B cell (primary cell): ENCODE measurements at regions not wholly inside any gene's neighbourhood (a gene's known extent, or its start where the extent isn't known, plus 50 kb on each side); places are given as distances from the start of the nearest gene placed in this dataset.

ENCODE experiments used
- ATAC-seq: fragments of 200-7000 bp; cut with Tn5 transposase; one replicate; pipeline ENCODE4 v1.10.0; 2021; ENCODE audit warnings: low read depth, mild to moderate bottlenecking, moderate number of reproducible peaks, moderate library complexity
- CTCF ChIA-PET: fragments of 350-600 bp; sonication (Branson Sonifier 250); formaldehyde crosslinking; loops from one replicate; lab custom pipeline; 2021; ENCODE audit warnings: antibody characterized with exemption, inconsistent platforms; lab: Charles Lee
- POLR2A ChIA-PET: fragments of 350-600 bp; sonication (Branson Sonifier 250); formaldehyde crosslinking; loops from one replicate; lab custom pipeline; 2021; ENCODE audit warnings: antibody characterized with exemption; lab: Charles Lee
- DNase-seq: peaks from one replicate; pipeline ENCODE4 v3.0.0; 2013
- H2AFZ ChIP-seq: 2 replicates; pipeline ENCODE4 v1.6.1; 2012; ENCODE audit warnings: mild to moderate bottlenecking, low read depth, low read length; ENCODE audit not compliant: insufficient read depth, poor library complexity, severe bottlenecking
- H3K27ac ChIP-seq, 2 donors: 1 replicate in 1 of 2; 2 replicates in 1 of 2; pipeline ENCODE4 v1.5.1; 2012 to 2013; ENCODE audit warnings: low read length in 2 of 2, mild to moderate bottlenecking in 2 of 2, moderate library complexity in 1 of 2
- H3K27me3 ChIP-seq, 4 experiments: fragments of 200-600 bp in 1 of 4; sonication (generic) in 1 of 4; replicated peaks in 1 of 4; 1 replicate in 2 of 4; 2 replicates in 2 of 4; pipeline versions ENCODE4 v1.6.1 to v1.7.0; 2013 to 2016; ENCODE audit warnings: low read length in 3 of 4, mild to moderate bottlenecking in 2 of 4, mixed read lengths in 1 of 4, moderate library complexity in 1 of 4; ENCODE audit not compliant: insufficient read depth in 4 of 4, control insufficient read depth in 3 of 4; ENCODE audit errors: control extremely low read depth in 1 of 4
- H3K36me3 ChIP-seq, 2 experiments: replicated peaks in 1 of 2; 1 replicate in 1 of 2; 2 replicates in 1 of 2; pipeline versions ENCODE4 v1.6.1 to v1.7.1; 2013; ENCODE audit warnings: low read length in 1 of 2; ENCODE audit not compliant: insufficient read depth in 2 of 2, control insufficient read depth in 1 of 2; ENCODE audit errors: control extremely low read depth in 1 of 2, extremely low read depth in 1 of 2
- H3K4me1 ChIP-seq, 2 donors: fragments of 200-600 bp in 1 of 2; sonication (generic) in 1 of 2; 1 replicate in 1 of 2; 2 replicates in 1 of 2; pipeline versions ENCODE4 v1.5.1 to v1.6.1; 2013 to 2017; ENCODE audit warnings: low read length in 2 of 2; ENCODE audit not compliant: control insufficient read depth in 2 of 2, insufficient read depth in 2 of 2
- H3K4me2 ChIP-seq: replicated peaks from 2 replicates; pipeline ENCODE3; 2012; ENCODE audit warnings: mild to moderate bottlenecking, low read depth, low read length; ENCODE audit not compliant: poor library complexity, severe bottlenecking
- H3K4me3 ChIP-seq, 5 experiments: fragments of 200-600 bp in 1 of 5; sonication (generic) in 1 of 5; 1 replicate in 3 of 5; 2 replicates in 2 of 5; pipeline versions ENCODE4 v1.5.1 to v1.7.0; 2011 to 2016; ENCODE audit warnings: low read length in 4 of 5, mild to moderate bottlenecking in 4 of 5, low read depth in 2 of 5, control low read depth in 1 of 5, moderate library complexity in 1 of 5; ENCODE audit not compliant: insufficient read depth in 1 of 5; ENCODE audit errors: control extremely low read depth in 1 of 5, extremely low read depth in 1 of 5
- H3K79me2 ChIP-seq: fragments of 200-600 bp; sonication (generic); one replicate; pipeline ENCODE4 v1.6.0; 2016; ENCODE audit warnings: low read length; ENCODE audit not compliant: control insufficient read depth, insufficient read depth
- H3K9ac ChIP-seq: fragments of 200-600 bp; sonication (generic); 2 replicates; pipeline ENCODE4 v1.6.1; 2017; ENCODE audit warnings: mild to moderate bottlenecking, low read length, moderate library complexity
- H3K9me3 ChIP-seq, 3 donors: one replicate each; pipeline versions ENCODE4 v1.6.1 to v1.7.1; 2013; ENCODE audit warnings: low read length in 2 of 3; ENCODE audit not compliant: control insufficient read depth in 2 of 3, insufficient read depth in 1 of 3; ENCODE audit errors: control extremely low read depth in 1 of 3
- H4K20me1 ChIP-seq: 2 replicates; pipeline ENCODE4 v1.6.0; 2012; ENCODE audit warnings: mild to moderate bottlenecking, low read length; ENCODE audit not compliant: insufficient read depth, control insufficient read depth, poor library complexity, severe bottlenecking
- H3K27ac Mint-ChIP-seq: one replicate; pipeline ENCODE4 v1.8.0; 2021; ENCODE audit warnings: mixed read lengths
- H3K27me3 Mint-ChIP-seq: one replicate; pipeline ENCODE4 v1.8.0; 2021; ENCODE audit warnings: mixed read lengths
- H3K4me1 Mint-ChIP-seq: one replicate; pipeline ENCODE4 v1.8.0; 2021; ENCODE audit warnings: mixed read lengths
- H3K4me3 Mint-ChIP-seq: one replicate; pipeline ENCODE4 v1.8.0; 2021; ENCODE audit warnings: mixed read lengths
- H3K9me3 Mint-ChIP-seq: one replicate; pipeline ENCODE4 v1.8.0; 2022; ENCODE audit warnings: mixed read lengths; ENCODE audit not compliant: insufficient read depth
- EZH2 ChIP-seq: IDR thresholded peaks from 2 replicates; pipeline ENCODE4 v1.6.1; 2012; ENCODE audit warnings: borderline replicate concordance, low read depth, mild to moderate bottlenecking, moderate library complexity, low read length; ENCODE audit not compliant: insufficient read depth, poor library complexity, severe bottlenecking
- WGBS: methylation state at CpG from one replicate; pipeline ENCODE4 v1.1.5; 2013; ENCODE audit warnings: missing lambda C conversion rate; ENCODE audit not compliant: insufficient coverage; 5-methylcytosine and 5-hydroxymethylcytosine counted together
- intact Hi-C: fragments of 100-400 bp; cut with micrococcal nuclease; formaldehyde crosslinking; loops from one replicate; pipeline ENCODE4 v1.10.0; 2022
- TF ChIP-seq, protein P1 (sequence below): fragments of 200-600 bp; IDR thresholded peaks from one replicate; pipeline ENCODE4 v1.8.0; 2022; ENCODE audit warnings: antibody characterized with exemption, mild to moderate bottlenecking

DNA sequence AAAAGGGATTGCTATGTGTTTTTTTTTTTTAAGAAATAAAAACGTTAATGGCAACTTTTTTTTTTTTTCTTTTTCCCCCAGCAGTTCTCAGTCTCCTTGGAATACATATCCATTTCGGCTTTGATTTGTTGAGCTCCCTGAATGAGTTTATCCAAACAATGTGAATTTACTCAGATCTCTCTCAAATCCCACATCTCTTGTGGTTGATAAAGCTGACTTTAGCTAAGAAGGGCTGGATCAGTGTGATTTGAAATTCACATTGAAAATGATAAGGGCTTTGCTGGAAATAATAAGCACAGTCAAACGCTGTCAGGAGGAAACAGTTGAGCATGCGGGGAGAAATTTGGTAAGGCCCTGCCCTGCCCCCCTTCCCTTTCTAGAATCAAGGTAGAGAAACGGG is 74.1 kb upstream of the IRX3 start:
- Histone ChIP-seq H2AFZ (no peak overlapping the region), H3K36me3 (no peaks in the 10 kb centered on the region), H3K9ac (no peak overlapping the region), H3K27me3 (peaks cover 0 to 14% (median 2%) of the 10 kb centered on the region in 4 experiments), H3K79me2 (no peaks in the 10 kb centered on the region), H3K4me1 (no peaks in the 10 kb centered on the region), H3K4me3 (no peak overlapping the region), H4K20me1 (no peaks in the 10 kb centered on the region), H3K27ac (no peak overlapping the region), H3K9me3 (peaks cover 0 to 20% (median 0%) of the 10 kb centered on the region in 3 donors), H3K4me2 (no peak overlapping the region)
- WGBS: 22% methylated on average over 3 of the region's 5 CpGs
- Mint-ChIP-seq H3K9me3 (no peaks in the 10 kb centered on the region), H3K27me3 (peaks cover 29% of the 10 kb centered on the region), H3K27ac (no peak overlapping the region), H3K4me1 (no peaks in the 10 kb centered on the region), H3K4me3 (no peak overlapping the region)
- no peak for TF ChIP-seq EZH2
- TF ChIP-seq, protein P1, sequence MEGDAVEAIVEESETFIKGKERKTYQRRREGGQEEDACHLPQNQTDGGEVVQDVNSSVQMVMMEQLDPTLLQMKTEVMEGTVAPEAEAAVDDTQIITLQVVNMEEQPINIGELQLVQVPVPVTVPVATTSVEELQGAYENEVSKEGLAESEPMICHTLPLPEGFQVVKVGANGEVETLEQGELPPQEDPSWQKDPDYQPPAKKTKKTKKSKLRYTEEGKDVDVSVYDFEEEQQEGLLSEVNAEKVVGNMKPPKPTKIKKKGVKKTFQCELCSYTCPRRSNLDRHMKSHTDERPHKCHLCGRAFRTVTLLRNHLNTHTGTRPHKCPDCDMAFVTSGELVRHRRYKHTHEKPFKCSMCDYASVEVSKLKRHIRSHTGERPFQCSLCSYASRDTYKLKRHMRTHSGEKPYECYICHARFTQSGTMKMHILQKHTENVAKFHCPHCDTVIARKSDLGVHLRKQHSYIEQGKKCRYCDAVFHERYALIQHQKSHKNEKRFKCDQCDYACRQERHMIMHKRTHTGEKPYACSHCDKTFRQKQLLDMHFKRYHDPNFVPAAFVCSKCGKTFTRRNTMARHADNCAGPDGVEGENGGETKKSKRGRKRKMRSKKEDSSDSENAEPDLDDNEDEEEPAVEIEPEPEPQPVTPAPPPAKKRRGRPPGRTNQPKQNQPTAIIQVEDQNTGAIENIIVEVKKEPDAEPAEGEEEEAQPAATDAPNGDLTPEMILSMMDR: no peak
- POLR2A ChIA-PET: no interaction called here
- ATAC-seq (no peak), DNase-seq (no peak)
- intact Hi-C loops: no loop called here
- CTCF ChIA-PET: no interaction called here

DNA sequence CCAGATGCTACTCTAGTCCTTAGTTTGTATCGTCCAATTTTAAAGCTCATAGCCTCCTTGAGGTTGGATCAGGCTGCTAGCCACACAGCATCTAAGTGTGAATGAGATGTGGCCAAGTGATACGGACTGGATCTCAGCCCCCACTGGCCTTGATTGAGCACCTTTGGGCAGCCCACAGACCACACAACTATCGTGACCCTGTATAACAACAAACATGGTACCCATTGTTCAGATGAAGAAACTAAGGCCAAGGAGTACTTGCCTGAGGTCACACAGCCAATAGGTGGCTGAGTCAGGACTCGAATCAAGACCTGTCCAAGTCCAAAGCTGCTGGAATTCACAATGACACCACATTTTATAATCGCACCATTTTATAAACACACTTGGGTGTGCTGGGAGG is 73.0 kb upstream of the IRX3 start:
- Histone ChIP-seq H3K27me3 (peaks cover 0 to 14% (median 2%) of the 10 kb centered on the region in 4 experiments), H2AFZ (no peak overlapping the region), H3K27ac (no peak overlapping the region), H3K4me2 (no peak overlapping the region), H3K9me3 (peaks cover 0 to 20% (median 0%) of the 10 kb centered on the region in 3 donors), H3K4me3 (no peak overlapping the region), H3K79me2 (no peaks in the 10 kb centered on the region), H4K20me1 (no peaks in the 10 kb centered on the region), H3K4me1 (no peaks in the 10 kb centered on the region), H3K36me3 (no peaks in the 10 kb centered on the region), H3K9ac (no peak overlapping the region)
- Mint-ChIP-seq H3K9me3 (peaks cover 2% of the 10 kb centered on the region), H3K27me3 (peaks cover 29% of the 10 kb centered on the region), H3K27ac (no peak overlapping the region), H3K4me3 (no peak overlapping the region), H3K4me1 (no peaks in the 10 kb centered on the region)
- DNase-seq: no peak
- CTCF ChIA-PET: no interaction called here
- POLR2A ChIA-PET: no interaction called here
- intact Hi-C loops: no loop called here
- ATAC-seq: no peak
- no peak for TF ChIP-seq EZH2
- TF ChIP-seq, protein P1: no peak
- 81% methylated on average over 2 of the region's 5 CpGs for WGBS
